ENCODE measurements at regions not wholly inside any gene's neighbourhood (a gene's known extent, or its start where the extent isn't known, plus 50 kb on each side); places are given as distances from the start of the nearest gene placed in this dataset.
"Not testable (repeated sequence)": the region's sequence is repeated elsewhere in the genome, so short reads cannot be mapped to it uniquely, and the experiment has no call there.

DNA sequence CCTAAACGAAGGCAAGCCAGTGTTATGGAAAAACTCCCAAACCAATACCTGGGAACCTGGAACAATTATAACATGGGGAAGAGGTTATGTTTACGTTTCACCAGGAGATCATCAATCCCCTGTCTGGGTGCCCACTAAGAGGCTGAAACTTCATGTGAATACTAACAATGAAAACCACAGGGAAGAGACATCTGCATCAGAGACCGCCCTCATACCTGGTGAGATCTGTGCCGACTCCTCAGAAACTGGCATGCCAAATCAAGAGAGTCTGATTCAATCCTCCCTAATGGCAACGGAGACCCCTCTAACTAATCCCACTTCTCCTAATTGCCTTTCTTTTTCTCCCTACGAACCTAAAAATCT lies 163.2 kb downstream of the IER5 start:
- TF ChIP-seq Cebpa-rat (IDR thresholded peaks at IDR 0.05) = no peak
- no peak overlapping the region for H3K4me2 ChIP-seq

GRCh38 chr1:181253601-181254000 lies 165.1 kb downstream of the IER5 start:
- H3K27me3 ChIP-seq, H3K4me3 ChIP-seq, H3K4me2 ChIP-seq: not testable (repeated sequence)

More for the DNA sequence above, 163.2 kb downstream of the IER5 start:
- Histone ChIP-seq H3K36me3 (no peaks in the 10 kb centered on the region), H3K9me3 (peaks cover 37% of the 10 kb centered on the region), H3K4me3 (no peak overlapping the region), H4K20me1 (no peaks in the 10 kb centered on the region), H3K9ac (no peak overlapping the region), H3K4me1 (no peaks in the 10 kb centered on the region), H3K27me3 (no peaks in the 10 kb centered on the region), H3K27ac (no peak overlapping the region)

GRCh38 chr1:181255270-181255929 lies 166.9 kb downstream of the IER5 start:
- Histone ChIP-seq H3K4me3 (no peak overlapping the region), H3K9ac (no peak overlapping the region), H3K36me3 (no peaks in the 10 kb centered on the region), H3K4me1 (no peaks in the 10 kb centered on the region), H3K9me3 (peaks cover 27% of the 10 kb centered on the region), H4K20me1 (no peaks in the 10 kb centered on the region), H3K27ac (no peak overlapping the region), H3K27me3 (no peaks in the 10 kb centered on the region), H3K4me2 (no peak overlapping the region)
- no peak for TF ChIP-seq Cebpa-rat (IDR thresholded peaks at IDR 0.05)

More at GRCh38 chr1:181253601-181254000, 165.1 kb downstream of the IER5 start:
- H3K36me3 ChIP-seq, H3K4me1 ChIP-seq, H3K27ac ChIP-seq, H3K9ac ChIP-seq, H4K20me1 ChIP-seq: not testable (repeated sequence)
- H3K9me3 ChIP-seq = peaks cover 27% of the 10 kb centered on the region

DNA sequence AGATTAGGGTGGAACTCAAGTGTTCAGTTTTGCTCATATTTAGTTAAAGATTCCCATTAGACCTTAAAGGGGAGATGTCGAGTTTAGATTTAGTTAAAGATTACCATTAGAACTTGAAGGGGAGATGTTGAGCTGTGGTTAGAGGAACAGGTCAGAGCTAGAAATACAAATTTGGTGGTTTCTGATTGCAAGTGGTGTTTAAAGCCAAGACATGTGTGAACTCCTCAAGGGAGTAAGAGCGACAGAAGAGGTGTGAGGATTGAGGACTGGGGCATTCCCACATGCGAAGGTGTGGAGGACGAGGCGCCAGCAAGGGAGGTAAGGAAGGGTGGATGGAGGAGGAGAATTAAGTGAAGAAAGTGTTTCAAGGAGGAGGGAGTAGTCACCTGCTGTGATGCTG lies 168.6 kb downstream of the IER5 start:
- Histone ChIP-seq H3K4me2 (no peak overlapping the region), H3K4me3 (no peak overlapping the region), H3K4me1 (no peaks in the 10 kb centered on the region), H3K27ac (no peak overlapping the region), H3K36me3 (no peaks in the 10 kb centered on the region), H3K9ac (no peak overlapping the region), H4K20me1 (no peaks in the 10 kb centered on the region), H3K27me3 (no peaks in the 10 kb centered on the region), H3K9me3 (peaks cover 27% of the 10 kb centered on the region)
- no peak for TF ChIP-seq Cebpa-rat (IDR thresholded peaks at IDR 0.05)

- Histone ChIP-seq H3K27me3 (no peaks in the 10 kb centered on the region), H3K36me3 (no peaks in the 10 kb centered on the region), H3K9me3 (peaks cover 21% of the 10 kb centered on the region), H4K20me1 (no peaks in the 10 kb centered on the region), H3K9ac (no peak overlapping the region), H3K27ac (no peak overlapping the region), H3K4me2 (no peak overlapping the region), H3K4me3 (no peak overlapping the region), H3K4me1 (no peaks in the 10 kb centered on the region)
- no peak for TF ChIP-seq Cebpa-rat (IDR thresholded peaks at IDR 0.05)
Measured at GRCh38 chr1:181259026-181259745, 170.7 kb downstream of the IER5 start.

- no peaks in the 10 kb centered on the region for H3K36me3 ChIP-seq
- no peaks in the 10 kb centered on the region for H3K4me1 ChIP-seq
- no peak for TF ChIP-seq Cebpa-rat (IDR thresholded peaks at IDR 0.05)
- H3K4me2 ChIP-seq = no peak overlapping the region
- H3K27me3 ChIP-seq = no peaks in the 10 kb centered on the region
- H3K9me3 ChIP-seq = peaks cover 11% of the 10 kb centered on the region; the same call in 1 of the 2 replicates
- H3K9ac ChIP-seq = no peak overlapping the region
- no peaks in the 10 kb centered on the region for H4K20me1 ChIP-seq
- H3K4me3 ChIP-seq = no peak overlapping the region
- no peak overlapping the region for H3K27ac ChIP-seq
Measured at GRCh38 chr1:181260271-181260670, 171.8 kb downstream of the IER5 start.

GRCh38 chr1:181260994-181261393 lies 172.5 kb downstream of the IER5 start:
- no peaks in the 10 kb centered on the region for H3K4me1 ChIP-seq
- H3K9me3 ChIP-seq = peaks cover 3% of the 10 kb centered on the region; the same call in 1 of the 2 replicates
- no peak overlapping the region for H3K27ac ChIP-seq
- H3K9ac ChIP-seq = no peak overlapping the region
- no peak overlapping the region for H3K4me2 ChIP-seq
- H3K27me3 ChIP-seq = no peaks in the 10 kb centered on the region
- no peaks in the 10 kb centered on the region for H3K36me3 ChIP-seq
- H3K4me3 ChIP-seq = no peak overlapping the region
- H4K20me1 ChIP-seq = no peaks in the 10 kb centered on the region
- TF ChIP-seq Cebpa-rat (IDR thresholded peaks at IDR 0.05) = no peak

DNA sequence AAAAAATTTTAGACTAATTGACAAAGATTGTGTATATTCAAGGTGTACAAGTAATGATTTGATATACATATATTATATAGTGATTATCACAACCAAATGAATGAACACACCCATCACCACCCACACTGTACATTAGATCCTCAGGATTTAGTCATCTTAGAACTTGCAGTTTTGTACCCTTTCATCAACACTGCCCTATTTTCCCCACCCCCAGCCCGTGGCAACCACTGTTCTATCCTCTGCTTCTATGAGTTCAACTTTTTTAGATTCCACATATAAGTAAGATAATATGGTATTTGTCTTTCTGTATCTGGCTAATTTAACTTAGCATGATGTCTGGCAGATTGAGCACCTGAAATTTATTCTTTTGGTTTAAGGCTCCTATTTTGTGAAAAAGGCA lies 173.6 kb downstream of the IER5 start:
- no peak overlapping the region for H3K4me3 ChIP-seq
- TF ChIP-seq Cebpa-rat (IDR thresholded peaks at IDR 0.05) = no peak
- no peak overlapping the region for H3K27ac ChIP-seq
- H3K27me3 ChIP-seq = no peaks in the 10 kb centered on the region
- no peaks in the 10 kb centered on the region for H3K4me1 ChIP-seq
- no peaks in the 10 kb centered on the region for H4K20me1 ChIP-seq
- H3K4me2 ChIP-seq = no peak overlapping the region
- H3K36me3 ChIP-seq = no peaks in the 10 kb centered on the region
- H3K9ac ChIP-seq = no peak overlapping the region
- H3K9me3 ChIP-seq = no peaks in the 10 kb centered on the region

- Histone ChIP-seq H3K4me3 (no peak overlapping the region), H3K4me2 (no peak overlapping the region), H3K9ac (no peak overlapping the region), H3K9me3 (no peaks in the 10 kb centered on the region), H3K36me3 (no peaks in the 10 kb centered on the region), H4K20me1 (no peaks in the 10 kb centered on the region), H3K27ac (no peak overlapping the region), H3K27me3 (no peaks in the 10 kb centered on the region), H3K4me1 (no peaks in the 10 kb centered on the region)
- TF ChIP-seq Cebpa-rat (IDR thresholded peaks at IDR 0.05) = 0 out of 2 replicates have a peak, but pooled peaks have one; percentile 34
Measured at GRCh38 chr1:181263444-181263843, 174.9 kb downstream of the IER5 start.

GRCh38 chr1:181264821-181265220 lies 176.3 kb downstream of the IER5 start:
- no peaks in the 10 kb centered on the region for H3K4me1 ChIP-seq
- H3K27me3 ChIP-seq = no peaks in the 10 kb centered on the region
- no peaks in the 10 kb centered on the region for H4K20me1 ChIP-seq
- no peaks in the 10 kb centered on the region for H3K9me3 ChIP-seq
- no peak overlapping the region for H3K27ac ChIP-seq
- no peaks in the 10 kb centered on the region for H3K36me3 ChIP-seq
- H3K9ac ChIP-seq = no peak overlapping the region
- TF ChIP-seq Cebpa-rat (IDR thresholded peaks at IDR 0.05) = no peak
- H3K4me3 ChIP-seq = no peak overlapping the region
- no peak overlapping the region for H3K4me2 ChIP-seq

Data from BLaER1 (cell line).